Right forelimb (tissue), 1 donor: ENCODE measurements at regions not wholly inside any gene's neighbourhood (a gene's known extent, or its start where the extent isn't known, plus 50 kb on each side); places are given as distances from the start of the nearest gene placed in this dataset.
"Not testable (repeated sequence)": the region's sequence is repeated elsewhere in the genome, so short reads cannot be mapped to it uniquely, and the experiment has no call there.

Source experiments
- DNase-seq: peaks from one replicate; pipeline ENCODE4 v3.0.0-alpha.2; 2018

GRCh38 chr3:103818800-103819199 is 1384.0 kb downstream of the ZPLD1 start:
- DNase-seq, result no peak

GRCh38 chr3:103825586-103825985 is 1390.8 kb downstream of the ZPLD1 start:
- DNase-seq, result no peak

- no peak for DNase-seq
Measured at GRCh38 chr3:103829723-103830326, 1395.0 kb downstream of the ZPLD1 start.

- no peak for DNase-seq
Measured at GRCh38 chr3:103847081-103848062, 1412.6 kb downstream of the ZPLD1 start.

GRCh38 chr3:103851793-103852192 is 1417.0 kb downstream of the ZPLD1 start:
- no peak for DNase-seq

GRCh38 chr3:103862415-103862814 is 1427.6 kb downstream of the ZPLD1 start:
- no peak for DNase-seq

- DNase-seq, result no peak
Measured at GRCh38 chr3:103863381-103863780, 1428.6 kb downstream of the ZPLD1 start.

- DNase-seq, result no peak
Measured at GRCh38 chr3:103866113-103866512, 1431.3 kb downstream of the ZPLD1 start.

- no peak for DNase-seq
Measured at GRCh38 chr3:103873021-103873420, 1438.2 kb downstream of the ZPLD1 start.

- DNase-seq, result no peak
Measured at GRCh38 chr3:103873897-103874545, 1439.2 kb downstream of the ZPLD1 start.

- not testable (repeated sequence) for DNase-seq
Measured at GRCh38 chr3:103881809-103882208, 1447.0 kb downstream of the ZPLD1 start.

GRCh38 chr3:103889675-103890074 is 1454.9 kb downstream of the ZPLD1 start:
- no peak for DNase-seq

- no peak for DNase-seq
Measured at GRCh38 chr3:103894162-103894822, 1459.5 kb downstream of the ZPLD1 start.

GRCh38 chr3:103899328-103899727 is 1464.5 kb downstream of the ZPLD1 start:
- DNase-seq, result no peak

GRCh38 chr3:103904991-103905390 is 1461.7 kb upstream of the ALCAM start:
- no peak for DNase-seq

GRCh38 chr3:103906304-103906703 is 1460.4 kb upstream of the ALCAM start:
- no peak for DNase-seq

- no peak for DNase-seq
Measured at GRCh38 chr3:103906808-103907207, 1459.9 kb upstream of the ALCAM start.

GRCh38 chr3:103907567-103907966 is 1459.1 kb upstream of the ALCAM start:
- no peak for DNase-seq

- no peak for DNase-seq
Measured at GRCh38 chr3:103909395-103909794, 1457.3 kb upstream of the ALCAM start.

GRCh38 chr3:103918336-103918735 is 1448.4 kb upstream of the ALCAM start:
- no peak for DNase-seq

- no peak for DNase-seq
Measured at GRCh38 chr3:103919327-103919726, 1447.4 kb upstream of the ALCAM start.

GRCh38 chr3:103923907-103924306 is 1442.8 kb upstream of the ALCAM start:
- DNase-seq, result no peak

GRCh38 chr3:103924544-103924943 is 1442.2 kb upstream of the ALCAM start:
- no peak for DNase-seq
